Peyer's patch (tissue), 4 donors: ENCODE measurements at regions not wholly inside any gene's neighbourhood (a gene's known extent, or its start where the extent isn't known, plus 50 kb on each side); places are given as distances from the start of the nearest gene placed in this dataset.

Experiments
- POLR2A ChIP-seq, 2 donors: fragments of 450-650 bp; IDR thresholded peaks; one replicate each; pipeline ENCODE4 v1.5.1; 2017; ENCODE audit warnings: antibody characterized with exemption in 2 of 2, mild to moderate bottlenecking in 2 of 2, moderate library complexity in 2 of 2
- TF ChIP-seq, protein P1 (sequence below), 6 experiments: fragments of 450-650 bp in 4 of 6; fragments of 200-600 bp in 2 of 6; sonication (generic) in 1 of 6; IDR thresholded peaks; one replicate each; pipeline ENCODE4 v1.5.1; 2017 to 2019; ENCODE audit warnings: antibody characterized with exemption in 6 of 6, mild to moderate bottlenecking in 3 of 6, moderate library complexity in 1 of 6

DNA sequence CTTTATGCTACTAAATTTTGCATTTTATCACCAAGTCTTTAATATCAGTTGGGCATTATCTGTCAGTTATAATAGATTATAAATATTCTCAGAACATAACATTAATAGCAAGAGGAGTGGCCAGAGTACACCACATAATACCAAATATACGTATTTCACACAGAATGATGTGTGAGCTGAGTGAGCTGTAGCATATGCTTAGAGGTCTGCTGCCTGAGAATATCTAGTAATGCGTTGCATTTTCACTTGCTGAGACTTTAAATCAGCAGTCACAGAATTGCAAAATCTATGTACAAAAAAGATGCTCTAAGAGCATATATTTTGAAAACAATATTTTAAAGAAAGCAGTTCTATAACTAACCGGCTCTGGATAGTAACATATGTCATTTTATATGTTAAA is 921.1 kb upstream of the EDIL3 start:
- TF ChIP-seq, protein P1, sequence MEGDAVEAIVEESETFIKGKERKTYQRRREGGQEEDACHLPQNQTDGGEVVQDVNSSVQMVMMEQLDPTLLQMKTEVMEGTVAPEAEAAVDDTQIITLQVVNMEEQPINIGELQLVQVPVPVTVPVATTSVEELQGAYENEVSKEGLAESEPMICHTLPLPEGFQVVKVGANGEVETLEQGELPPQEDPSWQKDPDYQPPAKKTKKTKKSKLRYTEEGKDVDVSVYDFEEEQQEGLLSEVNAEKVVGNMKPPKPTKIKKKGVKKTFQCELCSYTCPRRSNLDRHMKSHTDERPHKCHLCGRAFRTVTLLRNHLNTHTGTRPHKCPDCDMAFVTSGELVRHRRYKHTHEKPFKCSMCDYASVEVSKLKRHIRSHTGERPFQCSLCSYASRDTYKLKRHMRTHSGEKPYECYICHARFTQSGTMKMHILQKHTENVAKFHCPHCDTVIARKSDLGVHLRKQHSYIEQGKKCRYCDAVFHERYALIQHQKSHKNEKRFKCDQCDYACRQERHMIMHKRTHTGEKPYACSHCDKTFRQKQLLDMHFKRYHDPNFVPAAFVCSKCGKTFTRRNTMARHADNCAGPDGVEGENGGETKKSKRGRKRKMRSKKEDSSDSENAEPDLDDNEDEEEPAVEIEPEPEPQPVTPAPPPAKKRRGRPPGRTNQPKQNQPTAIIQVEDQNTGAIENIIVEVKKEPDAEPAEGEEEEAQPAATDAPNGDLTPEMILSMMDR (IDR thresholded peaks at IDR 0.05), result no peak
- no peak for TF ChIP-seq POLR2A (IDR thresholded peaks at IDR 0.05)
